ENCODE measurements at regions not wholly inside any gene's neighbourhood (a gene's known extent, or its start where the extent isn't known, plus 50 kb on each side); places are given as distances from the start of the nearest gene placed in this dataset.

DNA sequence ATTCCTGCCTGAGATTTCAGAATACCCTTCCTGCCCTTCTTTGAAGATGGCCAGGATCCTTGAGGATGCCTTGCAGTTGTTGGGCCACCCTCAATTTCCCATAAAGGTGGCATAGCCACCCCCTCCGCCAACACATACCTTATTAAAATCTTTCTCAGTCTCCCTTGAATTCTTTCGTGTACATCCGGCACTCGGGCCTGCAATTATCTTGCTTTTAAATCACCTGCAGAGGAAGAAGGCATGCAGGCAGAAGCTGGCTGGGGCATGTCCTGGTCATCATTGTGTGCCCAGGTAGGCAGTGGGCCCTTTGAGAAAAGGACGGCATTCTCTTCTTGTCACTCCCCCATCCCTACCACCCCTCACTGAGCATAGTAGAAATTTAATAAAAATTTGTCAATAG, 189.5 kb upstream of the LYZL1 start:
- H3K36me3 ChIP-seq, result no peaks in the 10 kb centered on the region
- H3K4me3 ChIP-seq, result no peak overlapping the region
- H3K27me3 ChIP-seq, result no peaks in the 10 kb centered on the region
- H3K9me3 ChIP-seq, result peaks cover 6% of the 10 kb centered on the region
- DNase-seq, result no peak

DNA sequence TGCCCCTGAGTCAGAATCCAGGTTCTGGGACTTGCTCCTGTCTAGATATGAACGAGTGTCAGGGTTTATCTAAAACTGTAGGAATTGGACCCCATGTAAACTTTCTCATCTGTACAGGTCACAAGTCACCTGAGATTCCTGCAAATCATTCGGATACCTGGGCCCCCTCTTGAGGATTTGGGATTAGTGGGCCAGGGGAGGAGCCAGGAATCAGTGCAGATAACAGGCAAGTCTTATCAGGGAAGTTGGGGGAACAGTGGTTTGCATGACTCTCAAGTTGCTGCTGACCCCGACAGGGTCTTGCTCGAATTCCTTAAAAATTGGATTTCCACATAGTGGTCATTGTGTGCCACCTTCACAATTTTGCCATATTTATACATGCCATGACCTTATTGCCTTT, 188.4 kb upstream of the LYZL1 start:
- Histone ChIP-seq H3K27me3 (no peaks in the 10 kb centered on the region), H3K36me3 (no peaks in the 10 kb centered on the region), H3K4me3 (no peak overlapping the region), H3K9me3 (peaks cover 6% of the 10 kb centered on the region)
- no peak for DNase-seq

DNA sequence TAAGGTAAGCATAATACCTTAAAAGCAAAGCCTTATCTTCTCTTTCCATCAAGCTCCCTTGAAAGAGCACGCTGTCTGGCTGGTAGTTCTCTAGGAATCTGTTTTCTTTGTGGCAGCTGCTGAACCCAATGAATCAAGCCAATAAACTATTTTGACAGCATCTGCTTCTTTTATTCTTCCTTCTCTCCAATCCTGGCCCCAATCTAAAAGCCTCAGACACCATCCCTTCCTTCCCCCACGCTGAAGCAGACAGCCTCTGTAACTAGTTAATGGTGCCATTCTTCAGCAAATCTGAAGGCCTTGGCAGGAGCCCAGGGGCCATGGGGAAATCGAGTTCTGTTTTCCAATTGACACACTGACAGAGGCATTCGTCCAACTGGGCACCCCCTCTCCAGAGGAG, 186.6 kb upstream of the LYZL1 start:
- Histone ChIP-seq H3K36me3 (no peaks in the 10 kb centered on the region), H3K9me3 (peaks cover 6% of the 10 kb centered on the region), H3K4me3 (no peak overlapping the region), H3K27me3 (no peaks in the 10 kb centered on the region)
- DNase-seq, result no peak

DNA sequence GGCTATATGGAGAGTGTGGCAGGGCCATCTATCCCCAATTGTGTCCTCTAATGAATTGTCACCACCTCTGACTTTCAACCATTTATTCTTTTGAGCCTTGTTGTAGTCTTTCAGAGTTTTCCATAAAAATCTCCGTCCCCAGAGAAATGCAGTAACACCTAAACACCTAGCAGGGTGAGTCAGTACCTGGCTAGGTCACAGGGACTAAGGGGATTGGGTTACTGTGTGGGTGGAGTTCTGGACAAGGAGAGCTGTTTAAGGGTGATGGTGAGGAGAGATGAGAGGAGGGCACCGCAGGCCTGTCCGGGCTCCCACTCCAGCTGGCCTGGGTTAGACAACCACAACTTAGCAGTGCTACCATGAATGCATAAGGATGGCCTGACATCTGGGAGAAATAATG, 186.2 kb upstream of the LYZL1 start:
- no peak overlapping the region for H3K4me3 ChIP-seq
- H3K36me3 ChIP-seq, result no peaks in the 10 kb centered on the region
- DNase-seq, result no peak
- no peaks in the 10 kb centered on the region for H3K27me3 ChIP-seq
- peaks cover 6% of the 10 kb centered on the region for H3K9me3 ChIP-seq

DNA sequence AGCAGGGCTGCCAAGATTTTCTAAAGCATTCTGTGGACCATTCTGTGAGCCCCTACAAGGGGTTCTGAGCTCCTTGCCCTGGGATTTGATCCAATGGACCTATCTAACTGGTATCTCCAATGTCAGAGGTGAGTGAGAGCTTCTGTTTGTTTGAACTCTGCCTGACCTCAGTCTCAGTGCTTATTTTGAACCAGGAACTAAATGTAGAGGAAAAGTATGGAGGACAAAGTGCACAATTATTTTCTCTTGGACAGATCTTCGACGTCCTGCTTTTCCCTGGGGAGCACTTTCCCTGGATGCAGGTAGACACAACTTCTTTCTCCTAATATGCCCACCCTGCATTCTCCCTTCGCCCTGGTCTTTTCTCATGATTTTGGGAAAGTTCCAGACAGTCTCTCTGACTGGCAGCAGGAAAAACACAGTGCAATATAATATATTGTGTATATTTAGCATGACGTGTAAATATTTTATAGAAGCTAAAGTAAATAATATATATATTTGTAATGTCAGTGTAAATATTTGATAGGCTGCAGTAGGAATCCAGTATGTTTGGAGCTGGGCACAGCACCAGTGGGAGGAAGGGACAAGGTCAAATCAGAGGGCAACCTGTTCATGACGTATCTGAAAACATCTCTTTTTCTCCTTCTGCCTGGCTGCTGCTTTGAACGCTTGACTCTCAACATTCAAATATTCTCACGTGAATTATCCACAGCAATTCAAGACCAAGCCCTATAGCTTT, 184.0 kb upstream of the LYZL1 start:
- no peak overlapping the region for H3K4me3 ChIP-seq
- no peak for DNase-seq
- no peaks in the 10 kb centered on the region for H3K36me3 ChIP-seq
- H3K9me3 ChIP-seq, result peaks cover 6% of the 10 kb centered on the region
- H3K27me3 ChIP-seq, result no peaks in the 10 kb centered on the region

DNA sequence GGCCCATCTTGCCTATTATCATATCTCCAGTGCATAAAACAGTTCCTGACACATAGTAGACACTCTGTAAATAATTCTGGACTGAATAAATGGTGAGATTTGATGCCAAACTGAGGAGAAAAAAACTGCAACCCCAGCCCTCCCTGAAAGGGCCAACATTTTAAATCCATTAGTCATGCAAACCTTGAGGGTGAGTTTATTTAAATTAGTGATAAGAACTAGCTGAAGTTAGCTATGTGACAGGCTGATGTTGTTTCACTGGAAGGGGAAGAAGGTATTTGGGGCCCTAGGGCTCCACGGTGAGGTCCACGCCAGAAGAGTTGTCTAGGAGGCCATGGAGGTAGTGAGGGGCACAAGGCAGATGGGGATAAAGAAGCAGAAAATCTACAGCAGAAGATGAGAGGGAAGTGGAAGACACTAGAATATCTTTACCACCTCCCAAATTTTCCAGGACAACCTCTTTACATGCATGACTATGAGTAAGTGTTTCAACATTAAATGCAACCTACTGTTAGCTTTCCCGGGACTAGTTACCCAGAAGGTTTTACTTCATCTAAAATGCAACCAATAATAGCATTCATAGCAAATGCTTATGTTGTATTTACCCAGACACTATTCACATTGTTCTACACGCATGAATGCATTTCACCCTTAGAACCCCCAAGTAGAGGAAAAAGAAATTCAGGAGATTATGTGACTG, 183.2 kb upstream of the LYZL1 start:
- H3K27me3 ChIP-seq, result no peaks in the 10 kb centered on the region
- H3K36me3 ChIP-seq, result no peaks in the 10 kb centered on the region
- H3K9me3 ChIP-seq, result peaks cover 6% of the 10 kb centered on the region
- H3K4me3 ChIP-seq, result no peak overlapping the region
- peak; percentile 23 for DNase-seq

DNA sequence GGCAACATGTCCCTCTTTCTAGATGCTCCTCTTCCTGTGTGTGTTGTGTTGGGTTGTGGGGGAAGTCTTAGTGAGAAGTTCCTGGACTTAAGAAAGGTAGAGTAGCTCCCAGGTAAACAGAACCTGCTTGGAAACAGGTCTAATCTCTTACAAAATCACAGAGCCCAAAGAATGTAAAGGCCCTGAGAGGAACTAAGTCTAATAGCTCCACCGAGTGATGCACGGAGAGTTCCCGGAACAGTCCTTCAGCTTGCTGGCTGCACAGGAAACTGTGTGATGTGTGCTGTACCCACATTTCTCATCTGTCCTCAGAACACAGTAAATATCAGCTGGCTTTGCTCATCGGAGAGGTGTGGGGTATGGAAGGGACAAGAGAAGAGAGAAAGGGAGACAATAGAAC, 182.6 kb upstream of the LYZL1 start:
- H3K36me3 ChIP-seq, result no peaks in the 10 kb centered on the region
- DNase-seq, result no peak
- H3K9me3 ChIP-seq, result peaks cover 6% of the 10 kb centered on the region
- H3K27me3 ChIP-seq, result no peaks in the 10 kb centered on the region
- H3K4me3 ChIP-seq, result no peak overlapping the region

DNA sequence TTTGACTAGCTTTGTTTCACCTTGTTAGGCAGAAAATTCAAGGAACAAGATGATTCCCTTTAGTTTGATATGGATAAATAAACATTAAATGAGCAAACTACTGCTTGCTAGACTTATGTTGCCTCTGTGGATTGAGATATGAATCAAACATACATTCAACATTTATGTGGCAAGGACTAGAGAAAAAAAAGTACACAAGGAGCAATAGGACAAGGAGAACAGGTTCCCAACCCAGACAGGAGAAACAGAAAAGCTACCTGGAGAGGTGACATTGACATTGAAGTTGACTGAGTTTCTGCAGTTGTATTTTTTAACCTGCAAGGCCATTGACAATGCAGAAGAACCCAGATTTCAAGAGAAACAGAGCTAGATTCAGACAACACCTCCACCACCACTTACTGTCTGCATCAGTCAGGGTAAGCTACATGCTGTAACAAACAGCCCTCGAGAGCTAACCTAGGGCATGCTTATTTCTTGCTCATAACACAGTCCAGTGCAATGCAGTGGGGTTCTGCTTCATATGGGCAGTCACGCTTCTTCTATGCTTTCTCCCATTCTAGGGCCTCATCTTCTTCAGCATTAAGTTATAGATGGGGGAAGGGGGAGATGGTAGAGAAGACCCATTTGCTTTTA, 180.9 kb upstream of the LYZL1 start:
- no peaks in the 10 kb centered on the region for H3K27me3 ChIP-seq
- H3K36me3 ChIP-seq, result no peaks in the 10 kb centered on the region
- no peak overlapping the region for H3K4me3 ChIP-seq
- peaks cover 6% of the 10 kb centered on the region for H3K9me3 ChIP-seq
- DNase-seq, result no peak

DNA sequence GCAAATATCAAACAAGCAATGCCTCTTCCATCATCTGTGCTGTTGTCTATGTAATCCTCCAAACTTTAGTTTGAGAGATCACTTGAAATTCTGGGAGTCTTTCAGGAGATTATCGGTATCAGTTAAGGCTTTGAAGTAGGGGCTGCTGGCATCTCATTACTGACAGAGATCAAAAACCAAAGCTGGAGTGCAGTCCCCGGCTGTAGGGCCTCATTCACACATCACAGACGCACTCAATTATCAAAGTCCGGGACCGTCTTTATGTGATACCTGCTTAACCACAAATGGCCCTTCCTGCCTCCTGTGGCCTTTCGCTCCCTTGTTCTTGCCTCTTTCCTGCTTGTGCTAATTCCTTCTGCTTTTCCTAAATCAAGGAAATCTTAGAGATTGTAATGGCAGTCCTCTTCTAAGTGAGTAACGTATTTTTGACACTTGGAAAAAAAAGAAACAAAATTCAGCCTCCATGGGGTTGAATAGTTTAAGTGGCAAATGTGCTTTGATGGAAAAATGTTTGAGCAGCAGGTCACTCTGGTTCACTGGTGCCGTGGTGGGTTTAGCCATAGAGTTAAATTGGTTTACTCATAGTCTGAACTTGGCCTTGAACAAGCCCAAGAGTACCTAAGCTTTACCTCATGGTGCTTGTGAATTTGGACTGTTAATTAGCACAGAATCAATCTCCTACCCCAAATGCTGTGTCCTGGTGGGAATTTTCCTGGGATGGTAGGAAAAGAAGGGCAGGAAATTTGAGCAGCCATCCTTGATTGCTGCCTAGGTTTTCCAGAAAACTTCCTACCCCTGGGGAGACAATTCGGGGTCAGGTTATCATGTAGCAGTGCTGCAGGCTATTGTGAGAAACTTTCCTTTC, 178.9 kb upstream of the LYZL1 start:
- Histone ChIP-seq H3K9me3 (peaks cover 2% of the 10 kb centered on the region; the same call in 1 of the 2 replicates), H3K4me3 (no peak overlapping the region), H3K36me3 (no peaks in the 10 kb centered on the region), H3K27me3 (no peaks in the 10 kb centered on the region)
- no peak for DNase-seq

DNA sequence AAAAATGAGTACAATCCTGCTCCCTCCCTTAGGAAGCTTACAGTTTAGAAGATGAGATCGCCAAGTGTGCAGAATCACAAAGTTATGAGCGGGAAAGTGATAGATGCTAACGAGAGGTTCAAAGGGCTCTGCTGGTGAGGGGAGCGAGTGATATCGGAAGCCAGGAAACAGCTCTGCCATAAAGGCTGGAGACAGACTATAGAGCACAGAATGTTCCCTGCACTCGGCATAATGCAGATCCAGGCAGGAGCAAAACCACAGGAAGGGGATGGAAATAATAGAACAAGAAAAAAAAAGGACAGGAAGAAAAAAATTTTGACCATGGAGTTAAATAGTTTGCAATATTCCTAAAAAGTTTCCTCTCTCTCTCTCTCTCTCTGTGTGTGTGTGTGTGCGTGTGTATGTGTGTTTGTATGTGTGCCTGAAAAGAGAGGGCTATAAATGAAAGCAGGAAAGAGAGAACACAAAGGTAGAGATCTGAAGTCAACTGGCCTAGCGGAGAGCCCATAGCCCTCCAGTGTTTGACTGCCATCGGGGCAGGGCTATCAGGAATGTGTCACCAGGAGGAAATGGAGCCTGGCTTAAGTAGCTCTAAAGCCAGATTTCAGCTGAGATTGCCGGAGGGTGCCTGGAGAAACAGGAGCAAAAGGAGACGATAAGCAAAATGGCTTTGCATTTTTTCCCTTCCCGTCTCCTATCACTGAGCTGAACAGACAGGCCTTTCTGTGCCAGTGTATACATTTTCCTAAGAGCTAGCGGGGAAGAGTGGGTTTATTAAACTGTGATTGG, 175.8 kb upstream of the LYZL1 start:
- no peak overlapping the region for H3K4me3 ChIP-seq
- no peaks in the 10 kb centered on the region for H3K36me3 ChIP-seq
- H3K9me3 ChIP-seq, result peaks cover 11% of the 10 kb centered on the region
- no peak for DNase-seq
- H3K27me3 ChIP-seq, result no peaks in the 10 kb centered on the region

DNA sequence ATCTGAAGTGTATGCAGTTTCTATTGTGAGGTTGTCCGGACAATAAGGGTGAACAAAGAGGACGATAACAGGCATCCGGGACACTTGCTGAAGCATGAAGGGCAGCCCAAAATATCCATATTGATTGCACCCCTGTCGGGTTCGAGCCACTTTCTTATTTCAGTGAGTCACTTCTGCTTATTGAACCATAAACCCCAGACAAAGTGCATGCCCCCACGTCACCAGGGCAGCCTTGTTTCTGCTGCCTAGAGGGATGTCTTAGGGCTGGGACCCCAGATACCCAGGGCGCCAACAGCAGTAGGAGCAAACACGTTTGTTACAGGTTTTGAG, 175.3 kb upstream of the LYZL1 start:
- Histone ChIP-seq H3K36me3 (no peaks in the 10 kb centered on the region), H3K27me3 (no peaks in the 10 kb centered on the region), H3K9me3 (peaks cover 15% of the 10 kb centered on the region), H3K4me3 (no peak overlapping the region)
- no peak for DNase-seq

DNA sequence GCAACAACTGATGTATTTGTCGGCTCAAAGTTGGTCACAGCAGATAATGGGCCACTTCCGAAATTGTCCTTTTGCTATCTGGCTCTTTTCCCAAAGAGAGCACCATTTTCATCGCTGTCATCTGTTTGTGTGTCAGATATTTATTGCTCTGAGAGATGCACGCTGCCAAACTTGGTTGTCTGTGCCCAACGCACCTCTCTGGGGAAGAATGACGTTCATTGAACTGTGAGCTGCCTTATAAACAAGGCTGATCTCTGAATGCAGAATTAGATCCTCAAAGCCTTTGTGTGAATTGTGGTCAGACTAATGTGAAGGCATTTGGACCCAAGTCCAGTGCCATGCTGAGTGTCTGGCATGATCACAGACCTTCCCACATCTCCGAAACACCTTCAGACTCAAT, 174.7 kb upstream of the LYZL1 start:
- peaks cover 15% of the 10 kb centered on the region for H3K9me3 ChIP-seq
- DNase-seq, result no peak
- H3K27me3 ChIP-seq, result no peaks in the 10 kb centered on the region
- H3K36me3 ChIP-seq, result no peaks in the 10 kb centered on the region
- H3K4me3 ChIP-seq, result no peak overlapping the region

DNA sequence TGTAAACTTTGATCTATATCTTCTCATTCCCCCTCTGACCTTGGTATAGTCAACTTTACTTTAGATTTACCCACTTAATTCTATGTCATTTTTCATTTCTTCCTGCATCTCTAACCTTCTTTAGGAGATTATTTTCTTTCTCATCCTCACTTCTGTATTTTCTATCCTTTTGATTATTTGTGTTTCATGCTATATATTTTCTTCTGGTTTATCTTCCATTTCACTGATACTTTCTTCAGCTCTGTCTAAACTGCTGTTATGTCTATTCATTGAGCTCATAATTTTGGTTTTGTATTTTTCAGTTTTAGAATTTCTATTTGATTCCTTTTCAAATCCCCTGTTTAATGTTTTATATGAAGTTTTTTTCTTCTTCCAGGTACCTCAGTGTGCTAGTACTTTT, 171.1 kb upstream of the LYZL1 start:
- H3K4me3 ChIP-seq, result no peak overlapping the region
- H3K36me3 ChIP-seq, result no peaks in the 10 kb centered on the region
- DNase-seq, result no peak
- H3K27me3 ChIP-seq, result no peaks in the 10 kb centered on the region
- peaks cover 15% of the 10 kb centered on the region for H3K9me3 ChIP-seq

DNA sequence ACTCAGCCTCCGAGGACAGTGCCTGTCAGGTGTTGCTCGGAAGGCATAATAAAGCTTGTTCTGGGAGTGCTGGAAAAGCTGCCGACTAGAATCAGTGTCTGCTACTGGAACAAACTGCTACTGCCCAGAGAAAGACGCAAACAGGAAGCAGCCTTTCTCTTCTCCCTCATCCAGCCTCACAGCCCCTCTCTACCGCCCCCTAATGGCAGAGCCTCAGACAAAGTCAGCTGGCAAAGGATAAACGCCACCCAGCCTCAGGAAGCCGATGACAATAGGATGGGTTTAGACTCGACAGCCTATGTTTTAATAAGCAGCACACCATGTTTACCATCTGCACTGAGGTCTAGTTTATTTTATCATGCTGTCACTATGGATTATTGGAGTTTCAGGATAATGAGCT, 169.5 kb upstream of the LYZL1 start:
- peaks cover 15% of the 10 kb centered on the region for H3K9me3 ChIP-seq

DNA sequence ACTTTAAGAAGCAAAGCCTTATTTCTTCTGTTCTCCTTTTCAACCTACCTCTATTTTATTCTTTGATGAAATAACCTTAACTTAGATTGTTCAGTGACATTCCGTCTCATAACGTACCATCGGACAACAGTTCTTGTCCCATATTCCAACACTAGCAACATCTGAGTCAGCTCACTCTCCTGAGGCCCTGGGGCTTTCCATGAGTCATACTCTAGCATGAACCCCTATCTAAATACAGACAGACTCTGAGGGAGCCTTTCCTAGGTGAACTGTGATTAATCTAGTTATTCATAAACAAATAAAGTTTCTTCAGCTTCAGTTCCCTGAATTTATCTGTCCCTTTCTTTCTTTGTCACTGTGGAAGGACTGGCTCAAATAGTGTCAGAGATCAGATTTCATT, 168.7 kb upstream of the LYZL1 start:
- H3K4me3 ChIP-seq, result no peak overlapping the region
- peak; percentile 38 for DNase-seq
- no peaks in the 10 kb centered on the region for H3K27me3 ChIP-seq
- no peaks in the 10 kb centered on the region for H3K36me3 ChIP-seq
- peaks cover 14% of the 10 kb centered on the region for H3K9me3 ChIP-seq

More for the DNA sequence above, 169.5 kb upstream of the LYZL1 start:
- H3K4me3 ChIP-seq, result no peak overlapping the region
- H3K27me3 ChIP-seq, result no peaks in the 10 kb centered on the region
- no peaks in the 10 kb centered on the region for H3K36me3 ChIP-seq
- DNase-seq, result no peak

DNA sequence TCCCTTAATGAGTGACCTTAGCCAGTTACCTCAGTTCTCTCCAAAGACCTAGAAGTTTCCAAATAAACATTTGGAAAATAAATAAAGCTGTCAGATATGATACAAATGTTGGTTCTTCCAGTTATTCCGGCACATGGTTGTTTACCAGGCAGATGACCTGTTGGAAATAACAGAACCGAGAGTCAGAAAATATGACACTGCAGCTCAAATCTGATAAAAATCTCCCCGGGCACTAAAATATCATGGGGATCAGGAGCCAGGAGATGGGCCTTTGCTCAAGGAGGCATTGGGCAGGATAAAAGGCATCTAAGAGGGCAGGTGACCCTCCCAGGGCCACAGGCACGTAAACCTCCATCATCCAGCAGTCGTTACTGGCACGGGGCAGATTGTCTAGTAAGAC, 164.0 kb upstream of the LYZL1 start:
- Histone ChIP-seq H3K36me3 (no peaks in the 10 kb centered on the region), H3K27me3 (no peaks in the 10 kb centered on the region), H3K4me3 (no peak overlapping the region), H3K9me3 (no peaks in the 10 kb centered on the region)
- DNase-seq, result no peak

Measured in MG63 (cell line).